HG03064 (cell line): ENCODE measurements at regions not wholly inside any gene's neighbourhood (a gene's known extent, or its start where the extent isn't known, plus 50 kb on each side); places are given as distances from the start of the nearest gene placed in this dataset.

ENCODE experiments used
- ATAC-seq: cut with Tn5 transposase; IDR thresholded peaks from one replicate; pipeline ENCODE4 v1.9.1; 2021; ENCODE audit warnings: low read depth; ENCODE audit not compliant: unreplicated experiment

- no peak for ATAC-seq
Measured at GRCh38 chr10:44806950-44807349, 104.2 kb upstream of the TMEM72 start.

GRCh38 chr10:44807451-44807850, 103.7 kb upstream of the TMEM72 start:
- no peak for ATAC-seq

- ATAC-seq, result no peak
Measured at GRCh38 chr10:44809647-44810046, 101.5 kb upstream of the TMEM72 start.

- ATAC-seq, result no peak
Measured at GRCh38 chr10:44811072-44811471, 100.1 kb upstream of the TMEM72 start.

- no peak for ATAC-seq
Measured at GRCh38 chr10:44813201-44813600, 97.9 kb upstream of the TMEM72 start.

- ATAC-seq, result no peak
Measured at GRCh38 chr10:44814929-44815328, 96.2 kb upstream of the TMEM72 start.

GRCh38 chr10:44818041-44818649, 93.0 kb upstream of the TMEM72 start:
- no peak for ATAC-seq

GRCh38 chr10:44818701-44819127, 92.4 kb upstream of the TMEM72 start:
- ATAC-seq, result no peak

- no peak for ATAC-seq
Measured at GRCh38 chr10:44820094-44820493, 91.0 kb upstream of the TMEM72 start.

- ATAC-seq, result no peak
Measured at GRCh38 chr10:44821290-44821689, 89.8 kb upstream of the TMEM72 start.

GRCh38 chr10:44822349-44822748, 88.8 kb upstream of the TMEM72 start:
- ATAC-seq, result no peak

GRCh38 chr10:44822966-44823365, 88.2 kb upstream of the TMEM72 start:
- ATAC-seq, result no peak

GRCh38 chr10:44824607-44825006, 86.5 kb upstream of the TMEM72 start:
- ATAC-seq, result no peak

- no peak for ATAC-seq
Measured at GRCh38 chr10:44827431-44828006, 83.6 kb upstream of the TMEM72 start.

GRCh38 chr10:44828508-44829142, 82.5 kb upstream of the TMEM72 start:
- no peak for ATAC-seq

- ATAC-seq, result no peak
Measured at GRCh38 chr10:44829426-44829825, 81.7 kb upstream of the TMEM72 start.

- no peak for ATAC-seq
Measured at GRCh38 chr10:44830022-44830421, 81.1 kb upstream of the TMEM72 start.

GRCh38 chr10:44831581-44831980, 79.6 kb upstream of the TMEM72 start:
- ATAC-seq, result no peak

- ATAC-seq, result no peak
Measured at GRCh38 chr10:44832595-44833390, 78.3 kb upstream of the TMEM72 start.

GRCh38 chr10:44834131-44834530, 77.0 kb upstream of the TMEM72 start:
- no peak for ATAC-seq

- no peak for ATAC-seq
Measured at GRCh38 chr10:44835300-44835699, 75.8 kb upstream of the TMEM72 start.
